H9 (cell line): ENCODE measurements at regions not wholly inside any gene's neighbourhood (a gene's known extent, or its start where the extent isn't known, plus 50 kb on each side); places are given as distances from the start of the nearest gene placed in this dataset.

Experiments used
- DNase-seq: peaks from one replicate; pipeline ENCODE4 v3.0.0-alpha.2; 2017
- H2AFZ ChIP-seq: one replicate; pipeline ENCODE4 v1.6.1; 2013; ENCODE audit warnings: mild to moderate bottlenecking, low read length, control low read depth, moderate library complexity
- H2AK5ac ChIP-seq: 2 replicates; pipeline ENCODE4 v1.6.1; 2013; ENCODE audit warnings: low read length, control low read depth, mixed read lengths; ENCODE audit not compliant: insufficient read length
- H2BK120ac ChIP-seq: one replicate; pipeline ENCODE4 v1.6.1; 2013; ENCODE audit warnings: low read depth, mild to moderate bottlenecking, low read length, control low read depth, inconsistent platforms; ENCODE audit not compliant: poor library complexity, severe bottlenecking
- H2BK12ac ChIP-seq: 2 replicates; pipeline ENCODE4 v1.6.1; 2013; ENCODE audit warnings: low read length, control low read depth, mixed read lengths, low read depth; ENCODE audit not compliant: insufficient read length
- H2BK15ac ChIP-seq: 2 replicates; pipeline ENCODE4 v1.6.1; 2013; ENCODE audit warnings: low read depth, low read length, control low read depth
- H2BK20ac ChIP-seq: one replicate; pipeline ENCODE4 v1.6.1; 2013; ENCODE audit warnings: low read depth, mild to moderate bottlenecking, low read length, control low read depth, inconsistent platforms; ENCODE audit not compliant: poor library complexity, severe bottlenecking
- H2BK5ac ChIP-seq: 2 replicates; pipeline ENCODE4 v1.6.1; 2013; ENCODE audit warnings: low read length, control low read depth, mixed read lengths; ENCODE audit not compliant: insufficient read length
- H3K14ac ChIP-seq: 2 replicates; pipeline ENCODE4 v1.6.1; 2013; ENCODE audit warnings: low read length, control low read depth; ENCODE audit not compliant: insufficient read depth
- H3K18ac ChIP-seq: 2 replicates; pipeline ENCODE4 v1.6.1; 2013; ENCODE audit warnings: low read depth, mild to moderate bottlenecking, mixed read lengths, low read length, control low read depth; ENCODE audit not compliant: insufficient read length
- H3K23ac ChIP-seq: 2 replicates; pipeline ENCODE4 v1.6.1; 2013; ENCODE audit warnings: low read length, control low read depth, mixed read lengths, low read depth; ENCODE audit not compliant: insufficient read length
- H3K23me2 ChIP-seq: 2 replicates; pipeline ENCODE4 v1.6.1; 2013; ENCODE audit warnings: low read depth, mild to moderate bottlenecking, mixed read lengths, low read length, control low read depth; ENCODE audit not compliant: insufficient read length, poor library complexity, severe bottlenecking
- H3K27ac ChIP-seq: 2 replicates; pipeline ENCODE4 v1.5.1; 2013; ENCODE audit warnings: low read length, control low read depth, mixed read lengths, low read depth; ENCODE audit not compliant: insufficient read length
- H3K27me3 ChIP-seq: 2 replicates; pipeline ENCODE4 v1.6.1; 2013; ENCODE audit warnings: low read length, control low read depth, inconsistent platforms; ENCODE audit not compliant: insufficient read depth
- H3K4ac ChIP-seq: 2 replicates; pipeline ENCODE4 v1.6.1; 2013; ENCODE audit warnings: low read depth, mild to moderate bottlenecking, control low read depth, inconsistent platforms, low read length, moderate library complexity
- H3K4me1 ChIP-seq: 2 replicates; pipeline ENCODE4 v1.6.1; 2013; ENCODE audit warnings: low read length, control low read depth, inconsistent platforms; ENCODE audit not compliant: insufficient read depth
- H3K4me2 ChIP-seq: 2 replicates; pipeline ENCODE4 v1.6.1; 2013; ENCODE audit warnings: low read length, control low read depth, mixed read lengths; ENCODE audit not compliant: insufficient read length, insufficient read depth
- H3K56ac ChIP-seq: 2 replicates; pipeline ENCODE4 v1.6.1; 2013; ENCODE audit warnings: low read depth, mild to moderate bottlenecking, mixed read lengths, low read length, control low read depth; ENCODE audit not compliant: insufficient read length
- H3K79me1 ChIP-seq: 2 replicates; pipeline ENCODE4 v1.6.1; 2013; ENCODE audit warnings: low read depth, mild to moderate bottlenecking, moderate library complexity, low read length, control low read depth, inconsistent platforms; ENCODE audit not compliant: insufficient read depth, poor library complexity, severe bottlenecking
- H3K79me2 ChIP-seq: 2 replicates; pipeline ENCODE4 v1.6.1; 2013; ENCODE audit warnings: low read length, control low read depth, inconsistent platforms; ENCODE audit not compliant: insufficient read depth
- H3K9ac ChIP-seq: 2 replicates; pipeline ENCODE4 v1.6.1; 2013; ENCODE audit warnings: low read length, control low read depth, mixed read lengths; ENCODE audit not compliant: insufficient read length; ENCODE audit errors: extremely low read depth
- H3K9me3 ChIP-seq: one replicate; pipeline ENCODE4 v1.6.1; 2013; ENCODE audit warnings: low read depth, low read length, inconsistent platforms; ENCODE audit not compliant: control insufficient read depth
- H3T11ph ChIP-seq: one replicate; pipeline ENCODE4 v1.6.1; 2013; ENCODE audit warnings: mild to moderate bottlenecking, low read length, control low read depth, inconsistent platforms
- H4K20me1 ChIP-seq: one replicate; pipeline ENCODE4 v1.6.1; 2013; ENCODE audit not compliant: control insufficient read depth, insufficient read length, insufficient read depth
- H4K5ac ChIP-seq: 2 replicates; pipeline ENCODE4 v1.6.1; 2013; ENCODE audit warnings: low read depth, mild to moderate bottlenecking, mixed read lengths, low read length, control low read depth; ENCODE audit not compliant: insufficient read length
- H4K8ac ChIP-seq: replicated peaks from 2 replicates; pipeline ENCODE4 v1.6.1; 2013; ENCODE audit warnings: low read length, control low read depth, mixed read lengths, low read depth; ENCODE audit not compliant: insufficient read length
- H4K91ac ChIP-seq: 2 replicates; pipeline ENCODE4 v1.6.1; 2013; ENCODE audit warnings: low read depth, mild to moderate bottlenecking, moderate library complexity, mixed read lengths, low read length, control low read depth; ENCODE audit not compliant: insufficient read length
- H3K27ac Mint-ChIP-seq, 3 experiments: 2 replicates in 2 of 3; 3 replicates in 1 of 3; pipeline ENCODE4 v1.8.0; 2020 to 2021; ENCODE audit warnings: mixed read lengths in 3 of 3, mild to moderate bottlenecking in 1 of 3, moderate library complexity in 1 of 3
- H3K27me3 Mint-ChIP-seq: 2 replicates; pipeline ENCODE4 v1.8.0; 2021; ENCODE audit warnings: low read depth, mild to moderate bottlenecking, moderate library complexity, mixed read lengths
- H3K36me3 Mint-ChIP-seq, 3 experiments: 2 replicates in 2 of 3; 3 replicates in 1 of 3; pipeline ENCODE4 v1.8.0; 2020 to 2021; ENCODE audit warnings: low read depth in 3 of 3, mixed read lengths in 3 of 3; ENCODE audit not compliant: insufficient read depth in 1 of 3
- H3K4me1 Mint-ChIP-seq, 2 experiments: 2 replicates each; pipeline ENCODE4 v1.8.0; 2020; ENCODE audit warnings: mixed read lengths in 2 of 2
- H3K4me3 Mint-ChIP-seq, 2 experiments: 2 replicates in 1 of 2; 3 replicates in 1 of 2; pipeline ENCODE4 v1.8.0; 2020 to 2021; ENCODE audit warnings: mild to moderate bottlenecking in 2 of 2, mixed read lengths in 2 of 2, moderate library complexity in 1 of 2
- H3K9me3 Mint-ChIP-seq, 2 experiments: 2 replicates in 1 of 2; 3 replicates in 1 of 2; pipeline ENCODE4 v1.8.0; 2020; ENCODE audit warnings: mild to moderate bottlenecking in 2 of 2, mixed read lengths in 2 of 2, moderate library complexity in 1 of 2
- WGBS: extraction: QIAGEN DNeasy Blood & Tissue Kit; methylation state at CpG from one replicate; pipeline ENCODE4 v1.1.7; 2013; ENCODE audit warnings: missing lambda C conversion rate, low lambda C conversion rate, mixed read lengths; ENCODE audit not compliant: insufficient read length; ENCODE audit errors: extremely low coverage; 5-methylcytosine and 5-hydroxymethylcytosine counted together
- TF ChIP-seq, protein P1 (sequence below): fragments of 200-600 bp; sonication (generic); conservative IDR thresholded peaks from 3 replicates; pipeline ENCODE4 v1.8.0; 2021; ENCODE audit warnings: antibody characterized with exemption, mild to moderate bottlenecking

GRCh38 chr3:29090912-29091597 is 189.8 kb upstream of the RBMS3 start:
- H3K79me2 ChIP-seq: no peaks in the 10 kb centered on the region
- peaks cover 9 to 11% of the 10 kb centered on the region in 2 experiments for H3K9me3 Mint-ChIP-seq
- H3K4me2 ChIP-seq: no peak overlapping the region

More at GRCh38 chr3:29090912-29091597, 189.8 kb upstream of the RBMS3 start:
- WGBS: no CpG with 5 or more reads among the region's 4 CpGs
- H3K79me1 ChIP-seq: no peaks in the 10 kb centered on the region
- H3K56ac ChIP-seq: no peak overlapping the region
- no peak overlapping the region for H4K8ac ChIP-seq
- H3K9ac ChIP-seq: no peak overlapping the region
- H2BK120ac ChIP-seq: no peak overlapping the region
- no peaks in the 10 kb centered on the region for H3K4me1 ChIP-seq
- no peak overlapping the region for H3K23ac ChIP-seq
- Mint-ChIP-seq H3K36me3 (peaks cover 0 to 4% (median 2%) of the 10 kb centered on the region in 3 experiments; a peak in 2 of 7 replicates), H3K4me3 (no peak overlapping the region), H3K27ac (no peak overlapping the region), H3K4me1 (no peaks in the 10 kb centered on the region), H3K27me3 (no peaks in the 10 kb centered on the region)
- H2BK5ac ChIP-seq: no peak overlapping the region
- no peak overlapping the region for H2AFZ ChIP-seq
- H4K5ac ChIP-seq: no peak overlapping the region
- TF ChIP-seq, protein P1, sequence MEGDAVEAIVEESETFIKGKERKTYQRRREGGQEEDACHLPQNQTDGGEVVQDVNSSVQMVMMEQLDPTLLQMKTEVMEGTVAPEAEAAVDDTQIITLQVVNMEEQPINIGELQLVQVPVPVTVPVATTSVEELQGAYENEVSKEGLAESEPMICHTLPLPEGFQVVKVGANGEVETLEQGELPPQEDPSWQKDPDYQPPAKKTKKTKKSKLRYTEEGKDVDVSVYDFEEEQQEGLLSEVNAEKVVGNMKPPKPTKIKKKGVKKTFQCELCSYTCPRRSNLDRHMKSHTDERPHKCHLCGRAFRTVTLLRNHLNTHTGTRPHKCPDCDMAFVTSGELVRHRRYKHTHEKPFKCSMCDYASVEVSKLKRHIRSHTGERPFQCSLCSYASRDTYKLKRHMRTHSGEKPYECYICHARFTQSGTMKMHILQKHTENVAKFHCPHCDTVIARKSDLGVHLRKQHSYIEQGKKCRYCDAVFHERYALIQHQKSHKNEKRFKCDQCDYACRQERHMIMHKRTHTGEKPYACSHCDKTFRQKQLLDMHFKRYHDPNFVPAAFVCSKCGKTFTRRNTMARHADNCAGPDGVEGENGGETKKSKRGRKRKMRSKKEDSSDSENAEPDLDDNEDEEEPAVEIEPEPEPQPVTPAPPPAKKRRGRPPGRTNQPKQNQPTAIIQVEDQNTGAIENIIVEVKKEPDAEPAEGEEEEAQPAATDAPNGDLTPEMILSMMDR: no peak
- no peak overlapping the region for H4K91ac ChIP-seq
- H4K20me1 ChIP-seq: no peaks in the 10 kb centered on the region
- no peak overlapping the region for H3T11ph ChIP-seq
- H3K9me3 ChIP-seq: no peaks in the 10 kb centered on the region
- no peak overlapping the region for H2BK12ac ChIP-seq
- no peak overlapping the region for H2AK5ac ChIP-seq
- DNase-seq: no peak
- H3K4ac ChIP-seq: no peak overlapping the region
- no peak overlapping the region for H2BK15ac ChIP-seq
- H3K14ac ChIP-seq: no peak overlapping the region
- no peak overlapping the region for H2BK20ac ChIP-seq
- no peaks in the 10 kb centered on the region for H3K27me3 ChIP-seq
- H3K18ac ChIP-seq: no peak overlapping the region
- H3K27ac ChIP-seq: no peak overlapping the region
- no peaks in the 10 kb centered on the region for H3K23me2 ChIP-seq
